AG04450 (cell line): ENCODE measurements at regions not wholly inside any gene's neighbourhood (a gene's known extent, or its start where the extent isn't known, plus 50 kb on each side); places are given as distances from the start of the nearest gene placed in this dataset.

ENCODE experiments used
- CTCF ChIA-PET: fragments of 300-600, 350-600 bp; formaldehyde crosslinking; extraction: SDS; loops from one replicate; lab custom pipeline; 2022; ENCODE audit warnings: antibody characterized with exemption, inconsistent platforms; lab: Charles Lee
- POLR2A ChIA-PET: fragments of 350-600 bp; formaldehyde crosslinking; extraction: SDS; loops from one replicate; lab custom pipeline; 2021; ENCODE audit warnings: antibody characterized with exemption, inconsistent platforms; lab: Yijun Ruan, JAX
- DNase-seq: peaks from one replicate; pipeline ENCODE4 v3.0.0-alpha.2; 2011; ENCODE audit warnings: low read depth, low spot score
- H3K27ac ChIP-seq: one replicate; pipeline ENCODE4 v1.5.1; 2012; ENCODE audit warnings: low read depth, low read length, control low read depth
- H3K27me3 ChIP-seq: one replicate; pipeline ENCODE4 v1.6.0; 2012; ENCODE audit warnings: low read length; ENCODE audit not compliant: control insufficient read depth, insufficient read depth
- H3K4me3 ChIP-seq: 2 replicates; pipeline ENCODE4 v1.5.1; 2011; ENCODE audit warnings: mild to moderate bottlenecking, low read depth, low read length, control low read depth
- H3K9me3 ChIP-seq: 2 replicates; pipeline ENCODE4 v1.5.1; 2012; ENCODE audit warnings: low read length; ENCODE audit not compliant: control insufficient read depth, insufficient read depth
- CTCF ChIP-seq: IDR thresholded peaks from 2 replicates; pipeline ENCODE4 v1.5.1; 2011; ENCODE audit warnings: low read depth, low read length, control low read depth, inconsistent platforms

- Histone ChIP-seq H3K27ac (no peak overlapping the region), H3K4me3 (no peak overlapping the region), H3K9me3 (no peaks in the 10 kb centered on the region), H3K27me3 (peaks cover 5% of the 10 kb centered on the region)
- ChIA-PET POLR2A (no interaction called here), CTCF (no interaction called here)
- no peak for TF ChIP-seq CTCF
- DNase-seq: no peak
Observed at GRCh38 chr20:40861427-40862008, 167.1 kb upstream of the TOP1 start.

GRCh38 chr20:40863355-40863919 is 165.2 kb upstream of the TOP1 start:
- CTCF ChIA-PET: interaction anchor here (1.6 kb wide), 1 partner anchor 173 kb away, joined by 3 read pairs; no protein-coding TSS in a partner anchor
- peaks cover 2% of the 10 kb centered on the region for H3K27me3 ChIP-seq
- H3K4me3 ChIP-seq: no peak overlapping the region
- no peak overlapping the region for H3K27ac ChIP-seq
- no peaks in the 10 kb centered on the region for H3K9me3 ChIP-seq
- TF ChIP-seq CTCF: no peak
- no peak for DNase-seq
- POLR2A ChIA-PET: no interaction called here

- H3K9me3 ChIP-seq: no peaks in the 10 kb centered on the region; the same call in 1 of the 2 replicates
- DNase-seq: no peak
- no peak overlapping the region for H3K4me3 ChIP-seq
- no peak for TF ChIP-seq CTCF
- H3K27me3 ChIP-seq: peaks cover 2% of the 10 kb centered on the region
- H3K27ac ChIP-seq: no peak overlapping the region
- ChIA-PET CTCF (no interaction called here), POLR2A (no interaction called here)
Observed at GRCh38 chr20:40864470-40864869, 164.2 kb upstream of the TOP1 start.

- Histone ChIP-seq H3K9me3 (no peaks in the 10 kb centered on the region; the same call in 1 of the 2 replicates), H3K27ac (no peak overlapping the region), H3K27me3 (peaks cover 2% of the 10 kb centered on the region), H3K4me3 (no peak overlapping the region)
- no peak for DNase-seq
- ChIA-PET POLR2A (no interaction called here), CTCF (no interaction called here)
- no peak for TF ChIP-seq CTCF
Observed at GRCh38 chr20:40865095-40865494, 163.5 kb upstream of the TOP1 start.

- CTCF ChIA-PET: no interaction called here
- POLR2A ChIA-PET: no interaction called here
- no peak overlapping the region for H3K4me3 ChIP-seq
- H3K27ac ChIP-seq: no peak overlapping the region
- no peak for TF ChIP-seq CTCF
- H3K27me3 ChIP-seq: peaks cover 2% of the 10 kb centered on the region
- DNase-seq: no peak
- H3K9me3 ChIP-seq: no peaks in the 10 kb centered on the region; the same call in 1 of the 2 replicates
Observed at GRCh38 chr20:40866056-40866455, 162.6 kb upstream of the TOP1 start.
